ENCODE measurements at regions not wholly inside any gene's neighbourhood (a gene's known extent, or its start where the extent isn't known, plus 50 kb on each side); places are given as distances from the start of the nearest gene placed in this dataset.

DNA sequence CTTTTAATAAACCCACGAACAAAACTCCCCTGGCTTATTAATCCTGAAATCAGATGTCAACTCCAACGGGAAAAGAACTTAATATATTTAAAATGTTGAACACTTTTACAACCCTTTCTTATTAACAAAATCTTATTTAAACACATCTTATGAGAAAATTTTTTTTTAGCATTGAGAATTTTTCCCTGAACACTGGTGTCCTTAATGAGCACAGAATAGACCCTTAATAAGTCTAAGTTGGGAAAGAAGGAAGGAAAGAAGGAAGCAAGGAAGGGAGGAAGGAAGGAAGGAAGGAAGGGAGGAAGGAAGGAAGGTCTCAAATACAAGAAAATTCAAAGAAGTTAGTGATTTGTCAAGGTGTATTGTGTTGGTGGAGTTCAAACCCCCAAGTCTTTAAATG, 129.2 kb upstream of the COL1A2 start:
- TF ChIP-seq LEF1 (IDR thresholded peaks at IDR 0.05; ENCODE audit: borderline replicate concordance) = no peak
- TF ChIP-seq HDGF (IDR thresholded peaks at IDR 0.05; ENCODE audit: borderline replicate concordance) = no peak
- no peak for TF ChIP-seq TARDBP (IDR thresholded peaks at IDR 0.05)
- TF ChIP-seq CTBP1 (IDR thresholded peaks at IDR 0.05; ENCODE audit: borderline replicate concordance) = no peak
